Keratinocyte (primary cell): ENCODE measurements at regions not wholly inside any gene's neighbourhood (a gene's known extent, or its start where the extent isn't known, plus 50 kb on each side); places are given as distances from the start of the nearest gene placed in this dataset.

Experiments used
- DNase-seq: peaks from one replicate; pipeline ENCODE4 v3.0.0-alpha.2; 2011; ENCODE audit warnings: low read depth, missing footprints, low spot score
- FAIRE-seq: peaks from 2 replicates; lab custom pipeline; 2011; peaks lifted over from hg19 to GRCh38; lab: Jason Lieb, UNC
- H2AFZ ChIP-seq: 2 replicates; pipeline ENCODE4 v1.6.0; 2012; ENCODE audit warnings: low read length, control low read depth, inconsistent platforms; ENCODE audit not compliant: control insufficient read depth
- H3K27ac ChIP-seq: 2 replicates; pipeline ENCODE4 v1.5.1; 2011; ENCODE audit warnings: low read length; ENCODE audit not compliant: control insufficient read depth, insufficient read depth
- H3K27me3 ChIP-seq: 3 replicates; pipeline ENCODE4 v1.6.0; 2011; ENCODE audit warnings: low read length; ENCODE audit not compliant: control insufficient read depth, insufficient read depth; ENCODE audit errors: extremely low read depth
- H3K36me3 ChIP-seq, 2 experiments: 2 replicates in 1 of 2; 3 replicates in 1 of 2; pipeline ENCODE4 v1.5.1; 2011; ENCODE audit warnings: low read length in 2 of 2, mild to moderate bottlenecking in 1 of 2; ENCODE audit not compliant: control insufficient read depth in 2 of 2, insufficient read depth in 2 of 2; ENCODE audit errors: extremely low read depth in 1 of 2
- H3K4me1 ChIP-seq: 3 replicates; pipeline ENCODE4 v1.5.1; 2011; ENCODE audit warnings: low read length; ENCODE audit not compliant: control insufficient read depth, insufficient read depth; ENCODE audit errors: extremely low read depth
- H3K4me2 ChIP-seq: 3 replicates; pipeline ENCODE4 v1.6.0; 2011; ENCODE audit warnings: low read depth, low read length; ENCODE audit not compliant: control insufficient read depth, insufficient read depth; ENCODE audit errors: extremely low read depth
- H3K4me3 ChIP-seq, 3 experiments: fragments of 200-600 bp in 1 of 3; sonication (generic) in 1 of 3; 2 replicates in 2 of 3; 3 replicates in 1 of 3; pipeline ENCODE4 v1.5.1; 2011 to 2016; ENCODE audit warnings: low read length in 3 of 3, mild to moderate bottlenecking in 3 of 3, control low read depth in 2 of 3, inconsistent platforms in 1 of 3, low read depth in 1 of 3, mixed read lengths in 1 of 3, mixed run types in 1 of 3, moderate library complexity in 1 of 3; ENCODE audit not compliant: control insufficient read depth in 2 of 3, insufficient read depth in 2 of 3; ENCODE audit errors: extremely low read depth in 1 of 3
- H3K79me2 ChIP-seq: 2 replicates; pipeline ENCODE4 v1.6.0; 2012; ENCODE audit warnings: low read length; ENCODE audit not compliant: control insufficient read depth, insufficient read depth
- H3K9ac ChIP-seq: 3 replicates; pipeline ENCODE4 v1.6.0; 2011; ENCODE audit warnings: low read length; ENCODE audit not compliant: control insufficient read depth, insufficient read depth; ENCODE audit errors: extremely low read depth
- H3K9me1 ChIP-seq: 3 replicates; pipeline ENCODE4 v1.6.0; 2011; ENCODE audit warnings: low read length; ENCODE audit not compliant: control insufficient read depth, insufficient read depth; ENCODE audit errors: extremely low read depth
- H3K9me3 ChIP-seq: 2 replicates; pipeline ENCODE4 v1.5.1; 2012; ENCODE audit warnings: low read depth, low read length; ENCODE audit not compliant: control insufficient read depth
- H4K20me1 ChIP-seq: 3 replicates; pipeline ENCODE4 v1.6.0; 2011; ENCODE audit warnings: low read length; ENCODE audit not compliant: control insufficient read depth, insufficient read depth; ENCODE audit errors: extremely low read depth
- CTCF ChIP-seq, 3 experiments: IDR thresholded peaks in 1 of 3; conservative IDR thresholded peaks in 1 of 3; optimal IDR thresholded peaks in 1 of 3; 2 replicates in 2 of 3; 3 replicates in 1 of 3; pipeline versions ENCODE3 to v1.5.1; 2011; ENCODE audit warnings: low read length in 3 of 3, mild to moderate bottlenecking in 3 of 3, moderate library complexity in 2 of 3, control low read depth in 1 of 3, inconsistent platforms in 1 of 3; ENCODE audit not compliant: insufficient read depth in 2 of 3; ENCODE audit errors: extremely low read depth in 1 of 3
- EZH2 ChIP-seq: IDR thresholded peaks from one replicate; pipeline ENCODE4 v1.6.1; 2012; ENCODE audit warnings: inconsistent platforms, mild to moderate bottlenecking, low read length, moderate library complexity
- dilution Hi-C: fragments of 300-500 bp; cut with MboI; formaldehyde crosslinking; loops from one replicate; pipeline ENCODE4 v1.7.0; 2020; ENCODE audit warnings: low sequenced_read_pairs; ENCODE audit not compliant: extremely low pct_ligation_motif_present

DNA sequence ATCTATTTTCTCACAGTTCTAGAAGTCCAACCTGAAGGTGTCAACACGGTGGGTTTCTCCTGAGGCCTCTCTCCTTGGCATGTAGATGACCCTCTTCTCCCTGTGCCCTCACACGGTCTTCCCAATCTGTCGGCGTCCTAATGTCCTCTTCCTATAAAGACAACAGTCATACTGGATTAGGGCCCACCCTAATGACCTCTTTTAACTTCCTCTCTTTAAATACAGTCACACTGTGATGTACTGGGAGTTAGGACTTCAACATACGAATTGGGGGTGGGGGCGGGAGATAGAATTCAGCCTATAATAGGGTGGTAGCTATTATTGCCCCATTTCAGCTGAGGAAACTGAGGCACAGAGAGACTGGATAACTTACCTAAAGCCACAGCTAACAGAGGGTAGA lies 70.2 kb downstream of the SMIM20 start:
- Histone ChIP-seq H3K27me3 (peaks cover 7% of the 10 kb centered on the region), H3K4me2 (no peak overlapping the region), H4K20me1 (no peaks in the 10 kb centered on the region), H3K9me3 (no peaks in the 10 kb centered on the region), H3K79me2 (no peaks in the 10 kb centered on the region), H3K9me1 (no peaks in the 10 kb centered on the region), H3K36me3 (no peaks in the 10 kb centered on the region), H2AFZ (no peak overlapping the region), H3K4me1 (no peaks in the 10 kb centered on the region), H3K9ac (no peak overlapping the region), H3K4me3 (no peak overlapping the region), H3K27ac (no peak overlapping the region)
- DNase-seq: no peak
- dilution Hi-C loops: no loop called here
- FAIRE-seq: no peak
- TF ChIP-seq EZH2: no peak
- TF ChIP-seq CTCF (optimal IDR thresholded peaks at IDR 0.05 in 1 of 3, IDR thresholded peaks at IDR 0.05 in 1 of 3, conservative IDR thresholded peaks at IDR 0.05 in 1 of 3; ENCODE audit: extremely low read depth in 1 of 3, insufficient read depth in 2 of 3, low read length in 3 of 3): no peak

- H3K4me3 ChIP-seq: no peak overlapping the region
- H3K27ac ChIP-seq: no peak overlapping the region
- H4K20me1 ChIP-seq: no peaks in the 10 kb centered on the region
- no peak overlapping the region for H3K4me2 ChIP-seq
- H3K36me3 ChIP-seq: no peaks in the 10 kb centered on the region
- dilution Hi-C loops: no loop called here
- DNase-seq: no peak
- H2AFZ ChIP-seq: no peak overlapping the region
- no peaks in the 10 kb centered on the region for H3K4me1 ChIP-seq
- H3K27me3 ChIP-seq: peaks cover 7% of the 10 kb centered on the region
- no peak for TF ChIP-seq EZH2
- TF ChIP-seq CTCF (optimal IDR thresholded peaks at IDR 0.05 in 1 of 3, IDR thresholded peaks at IDR 0.05 in 1 of 3, conservative IDR thresholded peaks at IDR 0.05 in 1 of 3; ENCODE audit: extremely low read depth in 1 of 3, insufficient read depth in 2 of 3, low read length in 3 of 3): no peak
- H3K79me2 ChIP-seq: no peaks in the 10 kb centered on the region
- no peaks in the 10 kb centered on the region for H3K9me1 ChIP-seq
- FAIRE-seq: no peak
- no peaks in the 10 kb centered on the region for H3K9me3 ChIP-seq
- no peak overlapping the region for H3K9ac ChIP-seq
Measured at GRCh38 chr4:25984796-25985195, 70.8 kb downstream of the SMIM20 start.
